HG02623 (cell line): ENCODE measurements at regions not wholly inside any gene's neighbourhood (a gene's known extent, or its start where the extent isn't known, plus 50 kb on each side); places are given as distances from the start of the nearest gene placed in this dataset.

ENCODE experiments used
- ATAC-seq: cut with Tn5 transposase; IDR thresholded peaks from one replicate; pipeline ENCODE4 v1.9.1; 2021; ENCODE audit warnings: moderate library complexity; ENCODE audit not compliant: unreplicated experiment

- no peak for ATAC-seq
Observed at GRCh38 chr1:117678246-117678977, 72.6 kb downstream of the TENT5C start.

GRCh38 chr1:117679299-117679698, 73.5 kb downstream of the TENT5C start:
- no peak for ATAC-seq

- no peak for ATAC-seq
Observed at GRCh38 chr1:117679868-117680267, 74.0 kb downstream of the TENT5C start.

DNA sequence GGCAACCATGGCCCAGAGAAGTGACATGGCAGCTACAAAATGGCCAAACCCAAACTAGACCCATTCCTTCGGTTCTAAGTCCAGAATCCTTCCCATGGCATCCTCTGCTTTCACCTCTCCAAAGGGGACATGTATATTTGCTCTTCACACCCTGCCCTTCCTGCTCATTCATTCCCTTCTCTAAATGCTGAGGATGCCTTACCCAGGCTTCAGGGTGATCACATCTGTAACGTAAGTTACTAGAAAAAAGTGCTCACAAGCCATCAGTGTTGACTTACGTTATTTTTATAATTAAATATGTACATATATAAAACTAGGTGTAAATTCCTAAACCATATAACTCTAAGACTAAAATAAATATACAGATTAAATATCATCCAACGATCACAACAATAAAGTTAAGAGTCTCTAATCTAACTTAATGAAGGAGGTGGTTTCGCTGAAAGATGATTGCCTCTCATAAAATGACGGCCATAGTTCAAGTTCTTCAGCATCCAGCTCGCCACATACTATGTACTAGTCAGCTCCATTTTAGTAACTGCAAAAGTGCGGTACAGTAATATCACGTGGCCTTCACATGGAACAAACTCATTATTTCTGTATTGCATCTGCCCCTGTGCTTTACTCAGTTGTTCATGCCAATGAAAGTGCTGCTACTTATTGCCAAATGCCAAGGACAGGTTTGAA, 74.6 kb downstream of the TENT5C start:
- no peak for ATAC-seq

GRCh38 chr1:117681093-117681900, 75.4 kb downstream of the TENT5C start:
- ATAC-seq: no peak

DNA sequence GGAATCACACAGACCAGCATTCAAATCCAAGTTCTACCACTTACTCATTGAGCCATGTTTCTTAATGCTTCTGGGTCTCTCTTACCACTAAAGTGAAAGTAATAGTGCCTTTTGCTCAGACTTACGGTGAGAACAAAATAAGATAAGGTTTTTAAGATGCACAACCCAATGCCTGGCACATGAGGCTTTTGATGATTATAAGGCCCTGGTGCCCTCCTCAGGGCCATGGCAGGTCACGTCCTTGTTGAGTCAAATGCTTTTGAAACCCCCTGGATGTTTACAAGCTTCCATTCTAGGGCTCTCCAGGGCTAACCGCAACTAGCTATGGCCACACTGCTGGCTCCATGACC, 76.0 kb downstream of the TENT5C start:
- no peak for ATAC-seq

DNA sequence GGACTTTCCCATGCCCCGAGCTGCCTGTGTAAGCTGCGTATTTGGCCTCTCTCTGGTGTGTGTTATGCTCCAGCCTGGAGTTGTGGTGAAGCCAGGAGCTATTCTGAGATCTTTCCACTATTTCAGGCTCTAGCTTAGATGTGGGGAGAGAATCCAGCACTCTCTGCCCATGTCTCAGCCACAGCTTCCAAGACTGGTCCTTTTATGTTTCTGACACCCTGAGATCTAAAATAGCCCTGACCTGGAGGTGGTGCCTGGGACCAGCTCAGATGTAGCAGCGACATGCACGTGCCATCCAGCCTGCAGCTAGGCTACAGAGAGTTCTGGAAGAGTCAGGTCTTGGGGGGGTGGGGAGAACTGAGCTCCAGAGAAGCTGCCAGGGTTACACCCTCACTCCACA, 76.5 kb downstream of the TENT5C start:
- ATAC-seq: no peak

DNA sequence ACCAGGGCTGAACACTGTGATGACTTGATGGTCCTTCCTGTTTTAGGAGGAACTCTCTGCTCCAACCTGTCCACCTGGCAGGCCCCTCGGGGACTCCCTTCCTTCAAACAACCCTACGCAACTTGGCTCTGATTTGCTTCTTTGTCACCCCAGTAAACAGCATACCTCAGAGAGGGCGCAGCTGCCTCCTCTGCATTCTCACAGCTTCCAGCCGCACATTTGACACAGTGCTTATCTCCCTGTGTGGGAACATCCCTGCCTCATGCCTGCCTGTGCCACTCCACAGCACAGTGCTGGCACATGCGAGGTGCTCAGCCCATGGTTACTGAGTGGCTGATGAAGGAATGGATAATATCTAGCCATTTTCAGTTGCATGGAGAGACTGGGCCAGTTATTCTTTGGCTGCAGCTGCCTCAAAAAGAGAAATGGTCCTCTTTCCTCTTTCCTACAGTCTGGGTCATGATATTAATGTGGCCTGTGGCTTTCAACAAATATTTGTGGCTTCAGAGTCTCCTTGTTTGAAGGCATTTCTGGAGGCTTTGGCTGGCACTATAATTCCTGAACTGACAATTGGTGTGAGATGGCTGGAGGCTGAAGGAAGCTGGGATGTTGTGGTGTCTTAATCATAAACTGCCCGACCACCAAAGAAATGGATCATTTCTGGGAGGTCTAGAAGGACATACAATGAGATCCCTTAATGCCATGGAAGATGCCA, 77.9 kb downstream of the TENT5C start:
- no peak for ATAC-seq

- no peak for ATAC-seq
Observed at GRCh38 chr1:117685936-117686806, 80.3 kb downstream of the TENT5C start.

DNA sequence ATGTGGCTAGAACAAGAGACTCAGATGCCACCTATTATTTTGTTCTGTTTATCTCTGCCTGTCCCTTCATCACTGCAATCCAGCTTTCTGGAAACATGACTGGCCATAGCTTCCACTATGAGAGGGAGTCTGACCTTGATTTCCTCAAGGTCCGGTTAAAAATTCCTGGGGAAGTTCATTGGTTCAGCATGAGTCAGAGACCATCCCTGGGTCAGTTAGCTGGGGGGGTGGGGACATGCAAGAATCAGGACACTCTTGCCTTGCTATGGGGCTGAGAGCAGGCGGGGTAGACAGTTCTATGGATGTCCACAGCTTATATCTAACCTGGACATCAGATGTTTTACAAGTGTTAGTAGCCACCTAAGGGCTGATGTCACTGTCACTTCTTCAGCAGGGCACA, 81.1 kb downstream of the TENT5C start:
- no peak for ATAC-seq

DNA sequence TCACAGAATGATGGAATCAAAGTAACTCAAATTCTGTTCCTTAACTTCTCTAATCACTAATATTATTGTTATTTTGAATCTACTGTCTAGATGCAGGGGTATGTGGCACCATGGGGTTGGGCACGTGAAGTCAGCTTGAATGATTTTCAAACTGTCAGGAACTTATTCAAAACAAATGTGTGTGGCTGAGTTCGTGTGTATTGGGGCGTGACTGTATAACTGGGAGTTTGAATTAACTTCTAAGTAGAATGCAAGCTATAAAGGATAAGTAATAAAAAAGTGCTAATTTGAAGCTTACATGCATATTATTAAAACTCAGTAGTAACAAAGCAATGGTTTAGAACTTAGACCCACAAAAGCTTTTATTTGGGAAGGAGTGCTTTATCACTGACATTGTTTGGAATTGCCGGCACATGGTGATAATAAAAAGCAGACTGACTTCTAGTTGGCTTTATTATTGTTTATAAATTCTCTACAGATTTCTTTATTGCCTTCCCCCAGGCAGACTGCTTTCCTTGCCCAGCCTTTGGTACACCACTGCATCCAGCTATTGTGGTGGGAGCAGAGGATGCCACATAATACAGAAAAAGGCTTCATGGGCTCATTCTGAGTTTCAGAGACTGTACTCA, 84.3 kb downstream of the TENT5C start:
- no peak for ATAC-seq

GRCh38 chr1:117691942-117692341, 86.1 kb downstream of the TENT5C start:
- ATAC-seq: no peak

DNA sequence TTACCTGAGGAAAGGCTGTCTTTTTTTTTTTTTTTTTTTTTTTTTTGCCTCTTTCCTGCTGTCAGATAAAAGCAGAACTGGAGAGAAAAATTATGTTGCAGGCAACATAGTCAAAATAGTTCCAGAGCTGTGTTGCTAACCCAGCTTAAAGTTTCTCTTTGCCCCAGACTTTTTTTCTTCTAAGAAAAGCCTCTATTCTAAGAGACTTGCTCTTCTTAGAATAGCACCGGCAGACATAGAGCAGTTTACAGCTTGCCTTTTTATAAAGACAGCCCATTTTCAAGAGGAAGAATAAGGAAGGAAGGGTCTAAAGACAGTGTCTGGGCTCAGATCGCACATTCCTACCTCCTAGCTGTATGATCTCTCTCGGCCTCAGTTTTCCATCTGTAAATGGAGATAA, 88.7 kb downstream of the TENT5C start:
- no peak for ATAC-seq

- no peak for ATAC-seq
Observed at GRCh38 chr1:117695796-117696490, 90.1 kb downstream of the TENT5C start.

GRCh38 chr1:117696561-117696960, 90.7 kb downstream of the TENT5C start:
- ATAC-seq: no peak

DNA sequence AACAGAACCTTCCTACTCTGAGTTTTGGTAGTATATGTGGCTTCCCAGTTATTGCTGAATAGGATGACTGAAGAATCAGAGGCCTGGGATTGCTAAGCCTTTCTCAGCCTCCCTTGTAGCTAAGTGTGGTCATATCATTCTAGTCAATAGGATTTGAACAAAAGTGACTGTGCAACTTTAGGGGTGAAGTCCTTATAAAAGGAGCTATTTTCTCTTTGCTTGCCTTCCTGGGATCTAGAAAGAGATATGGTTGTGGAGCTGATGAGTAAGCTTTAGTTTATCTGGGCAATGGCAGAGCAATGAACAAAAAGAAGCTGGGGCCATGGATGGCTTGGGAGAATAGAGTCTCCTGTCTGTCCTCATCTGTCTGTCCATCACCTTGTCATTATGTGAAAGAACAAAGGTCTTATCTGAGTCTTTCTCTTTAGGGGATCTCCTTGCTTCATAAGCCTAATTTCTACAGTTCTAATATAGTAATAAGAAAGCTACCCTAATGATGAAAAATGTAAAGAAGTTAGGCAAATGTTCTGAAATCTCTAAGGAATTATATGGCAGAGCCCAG, 91.5 kb downstream of the TENT5C start:
- ATAC-seq: no peak

- ATAC-seq: no peak
Observed at GRCh38 chr1:117698398-117699160, 92.7 kb downstream of the TENT5C start.

DNA sequence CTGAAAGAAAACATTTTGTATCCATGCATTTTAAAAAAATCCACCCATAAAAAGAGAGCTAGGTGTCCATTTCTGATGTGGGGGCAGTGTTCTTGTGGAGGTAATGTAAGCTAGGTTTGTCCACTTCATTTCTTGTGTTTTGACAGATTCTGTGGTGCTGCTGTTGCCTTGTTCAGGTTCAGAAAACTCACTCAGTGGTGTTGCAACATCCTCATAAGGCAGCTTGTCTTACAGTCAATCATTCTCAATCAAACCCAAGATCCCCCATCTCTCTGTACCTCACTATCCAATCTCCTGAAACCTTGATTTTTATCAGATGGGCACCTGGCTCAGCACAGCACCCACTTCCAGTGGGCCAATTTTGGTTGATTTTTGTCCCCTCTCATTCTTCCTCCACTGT, 94.1 kb downstream of the TENT5C start:
- no peak for ATAC-seq
